NB4 (cell line): ENCODE measurements at regions not wholly inside any gene's neighbourhood (a gene's known extent, or its start where the extent isn't known, plus 50 kb on each side); places are given as distances from the start of the nearest gene placed in this dataset.

Experiments used
- DNase-seq: peaks from one replicate; pipeline ENCODE4 v3.0.0; 2010; ENCODE audit warnings: low read depth
- H3K4me3 ChIP-seq: one replicate; pipeline ENCODE4 v1.5.1; 2011; ENCODE audit warnings: mild to moderate bottlenecking, low read depth, low read length, moderate library complexity
- CTCF ChIP-seq: IDR thresholded peaks from one replicate; pipeline ENCODE4 v1.5.1; 2012; ENCODE audit warnings: low read depth, low read length
- MAX ChIP-seq: IDR thresholded peaks from 2 replicates; pipeline ENCODE4 v1.6.1; 2011; ENCODE audit warnings: low read depth, low read length
- MYC ChIP-seq: IDR thresholded peaks from 2 replicates; pipeline ENCODE4 v1.6.1; 2011; ENCODE audit warnings: low read depth, low read length
- POLR2A ChIP-seq: IDR thresholded peaks from 2 replicates; pipeline ENCODE4 v1.6.1; 2011; ENCODE audit warnings: mild to moderate bottlenecking; ENCODE audit not compliant: insufficient read length; ENCODE audit errors: extremely low read depth

GRCh38 chr2:177154809-177155208 is 57.8 kb upstream of the HNRNPA3 start:
- no peak for DNase-seq
- TF ChIP-seq MAX (no peak), CTCF (no peak), MYC (no peak), POLR2A (no peak)
- no peak overlapping the region for H3K4me3 ChIP-seq

GRCh38 chr2:177155631-177156030 is 57.0 kb upstream of the HNRNPA3 start:
- TF ChIP-seq MAX, result no peak
- TF ChIP-seq POLR2A, result no peak
- TF ChIP-seq CTCF, result no peak
- no peak for TF ChIP-seq MYC
- DNase-seq, result no peak
- H3K4me3 ChIP-seq, result no peak overlapping the region

- peak; percentile 65 for TF ChIP-seq CTCF
- TF ChIP-seq MAX, result no peak
- DNase-seq, result peak; percentile 45
- no peak overlapping the region for H3K4me3 ChIP-seq
Measured at GRCh38 chr2:177161741-177162460, 50.7 kb upstream of the HNRNPA3 start.
